GM19328 (cell line): ENCODE measurements at regions not wholly inside any gene's neighbourhood (a gene's known extent, or its start where the extent isn't known, plus 50 kb on each side); places are given as distances from the start of the nearest gene placed in this dataset.
"Not testable (repeated sequence)": the region's sequence is repeated elsewhere in the genome, so short reads cannot be mapped to it uniquely, and the experiment has no call there.

ENCODE experiments used
- ATAC-seq: cut with Tn5 transposase; IDR thresholded peaks from one replicate; pipeline ENCODE4 v1.9.1; 2021; ENCODE audit warnings: mild to moderate bottlenecking, moderate library complexity; ENCODE audit not compliant: unreplicated experiment

DNA sequence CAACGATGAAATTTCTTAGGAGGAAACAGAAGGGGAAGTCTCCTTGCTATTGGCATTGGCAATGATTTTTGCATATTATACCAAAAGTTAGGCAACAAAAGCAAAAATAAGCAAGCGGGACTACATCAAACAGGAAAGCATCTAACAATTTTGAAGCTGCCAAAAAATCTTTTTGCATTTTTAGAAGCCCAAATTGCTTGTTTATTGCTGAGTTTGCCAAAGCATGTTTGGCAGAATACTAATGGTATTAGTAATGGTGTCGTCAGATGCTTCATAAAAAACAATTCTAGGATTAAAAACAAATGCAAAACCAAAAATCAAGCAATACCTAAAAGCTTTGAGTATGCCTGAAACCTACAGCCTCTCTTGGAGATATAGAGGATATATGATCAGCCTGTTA is 80.0 kb downstream of the GALR1 start:
- ATAC-seq, result no peak

DNA sequence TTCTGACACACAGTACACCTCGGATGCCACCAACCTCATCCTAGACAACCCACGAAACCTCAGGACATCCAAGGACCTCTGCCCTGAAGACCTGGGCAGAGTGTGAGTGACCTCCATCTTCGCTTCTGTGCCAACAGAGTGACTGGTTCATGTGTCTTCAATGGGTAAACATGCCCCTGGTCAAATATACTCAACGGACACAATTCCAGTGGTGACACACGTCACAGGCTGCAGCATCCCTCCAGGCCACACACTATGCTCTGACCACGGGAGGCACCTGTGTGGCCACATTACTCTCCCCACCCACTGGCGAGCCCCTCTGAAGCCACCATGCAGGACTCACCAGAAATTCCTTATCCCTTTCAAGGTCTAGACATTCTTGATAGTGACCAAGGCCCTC is 85.2 kb downstream of the GALR1 start:
- ATAC-seq, result no peak

DNA sequence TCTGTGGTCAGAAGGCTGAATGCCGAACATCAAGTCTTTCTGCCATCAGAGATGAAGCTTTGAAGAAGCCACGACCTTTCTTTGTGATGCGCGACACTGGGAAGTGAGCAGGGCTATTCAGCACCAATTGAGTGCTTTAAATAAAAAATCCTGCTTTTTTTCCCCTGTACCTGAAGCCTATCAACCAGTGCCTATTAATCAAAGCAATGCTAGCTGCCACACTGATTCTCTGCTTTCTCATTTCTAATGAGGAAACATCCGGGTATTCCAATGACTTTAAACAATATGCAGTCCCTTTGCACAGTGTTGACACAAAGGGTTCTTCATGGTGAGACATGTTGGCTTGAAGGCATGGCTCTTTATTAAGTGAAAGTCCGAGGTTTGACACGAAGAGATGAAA is 88.0 kb downstream of the GALR1 start:
- ATAC-seq, result no peak

DNA sequence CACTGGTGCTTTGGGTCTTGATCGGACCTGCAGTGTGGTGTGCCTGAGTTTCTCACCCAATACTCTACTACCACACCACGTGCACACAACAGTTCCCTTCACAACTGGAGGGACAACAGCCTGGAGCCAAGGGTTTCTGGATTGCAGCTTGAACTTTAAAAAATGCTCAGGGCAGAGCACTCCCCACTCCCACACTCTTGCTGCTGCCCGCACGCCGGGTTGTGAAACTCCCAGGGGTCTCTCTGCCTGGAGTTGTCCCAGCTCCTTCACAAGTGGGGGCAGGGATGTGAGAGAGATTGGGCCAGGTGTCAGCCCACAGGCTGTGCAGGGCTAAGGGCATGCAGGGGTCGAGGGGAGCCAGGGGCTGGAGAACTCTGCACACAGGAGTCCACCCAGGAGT is 89.4 kb downstream of the GALR1 start:
- ATAC-seq, result no peak

DNA sequence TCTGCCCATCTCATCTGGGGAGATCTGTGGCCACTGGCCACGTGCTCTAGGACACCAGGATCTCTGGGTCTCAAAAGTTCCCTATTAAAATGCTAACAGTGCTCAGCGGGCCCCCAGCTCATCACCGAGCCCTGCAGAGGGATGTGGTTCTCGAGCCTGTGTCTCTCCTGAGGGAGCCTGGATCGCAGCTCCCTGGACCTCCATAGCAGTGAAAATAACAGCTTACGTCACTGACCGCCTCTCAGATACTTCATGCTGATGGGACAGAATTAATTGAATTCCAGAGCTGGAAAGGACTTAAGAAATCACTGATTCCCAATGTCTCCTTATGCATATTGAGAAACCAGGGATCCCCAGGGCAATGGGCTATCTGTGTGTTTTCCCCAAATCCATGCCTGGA is 90.0 kb downstream of the GALR1 start:
- ATAC-seq, result no peak

DNA sequence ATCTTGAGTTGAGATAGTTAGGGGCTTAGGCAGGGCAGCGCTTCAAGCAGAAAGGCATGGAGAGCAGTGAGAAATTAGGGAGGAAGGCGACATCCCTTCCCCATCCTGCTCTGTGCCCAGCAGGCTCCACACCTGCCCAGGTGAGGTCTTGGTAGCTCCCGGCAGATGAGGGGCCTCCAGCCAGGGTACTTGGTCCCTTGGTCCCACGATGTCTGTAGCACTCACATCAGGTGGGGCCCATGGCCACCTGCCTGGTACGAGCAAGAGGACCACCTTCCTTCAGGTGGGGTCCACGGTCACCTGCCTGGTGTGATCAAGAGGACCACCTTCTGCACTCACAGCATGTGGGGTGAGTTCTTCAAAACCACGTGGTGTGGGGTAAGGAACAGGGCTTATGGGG is 91.2 kb downstream of the GALR1 start:
- ATAC-seq, result no peak

DNA sequence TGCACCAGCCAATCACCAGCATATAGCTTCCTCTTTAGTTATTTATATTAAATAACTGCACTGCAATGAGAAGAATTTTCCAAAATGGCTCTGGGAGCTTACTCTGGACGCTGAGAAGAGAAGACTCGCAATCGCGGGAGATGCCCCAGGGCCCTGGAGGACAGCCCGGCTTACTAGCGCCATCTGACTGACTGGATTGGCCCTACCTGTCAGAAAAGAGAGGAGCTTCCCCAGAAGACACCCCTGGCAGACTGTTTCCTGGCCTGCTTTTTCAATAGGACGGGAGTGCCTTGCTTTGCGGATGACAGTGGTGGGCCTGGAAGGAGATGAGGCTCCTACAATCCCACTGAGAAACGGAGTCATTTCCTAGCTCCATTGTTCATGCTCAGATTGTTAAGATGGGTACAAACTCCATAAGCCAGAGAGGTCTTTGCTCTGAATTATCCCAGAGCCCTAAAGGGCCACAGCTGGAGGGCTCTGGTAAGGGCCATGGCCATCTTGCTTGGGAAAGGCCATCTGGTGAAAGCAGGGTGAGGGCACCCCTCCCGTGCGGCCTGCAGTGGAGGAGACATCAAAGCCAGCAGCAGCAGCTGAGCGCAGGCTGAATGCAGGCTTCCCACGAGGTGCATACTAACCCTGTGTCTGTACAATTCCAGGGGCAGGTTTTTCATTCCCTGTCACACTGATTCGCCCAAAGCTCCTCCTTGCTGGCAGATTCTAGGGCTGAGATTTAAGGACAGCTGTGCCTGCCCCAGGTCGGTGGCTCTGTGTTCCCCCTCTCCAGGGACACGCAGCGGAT is 92.1 kb downstream of the GALR1 start:
- no peak for ATAC-seq

DNA sequence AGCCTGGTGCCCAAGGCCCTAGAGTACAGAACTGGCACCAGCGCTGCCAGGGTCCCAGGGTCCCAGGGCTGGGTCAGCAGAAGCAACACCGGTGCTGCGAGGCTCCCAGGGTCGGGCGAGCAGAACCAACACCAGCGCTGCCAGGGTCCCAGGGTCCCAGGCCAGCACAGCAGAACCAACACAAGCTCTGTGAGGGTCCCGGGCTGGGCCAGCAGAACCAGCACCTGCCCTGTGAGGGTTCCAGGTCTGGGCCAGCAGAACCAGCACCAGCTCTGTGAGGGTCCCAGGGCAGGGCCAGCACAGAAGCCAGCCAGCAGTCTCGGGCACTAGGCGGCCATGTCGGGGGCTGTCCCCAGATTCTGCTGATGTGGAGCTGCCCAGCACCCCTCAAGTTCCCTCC is 93.1 kb downstream of the GALR1 start:
- no peak for ATAC-seq

DNA sequence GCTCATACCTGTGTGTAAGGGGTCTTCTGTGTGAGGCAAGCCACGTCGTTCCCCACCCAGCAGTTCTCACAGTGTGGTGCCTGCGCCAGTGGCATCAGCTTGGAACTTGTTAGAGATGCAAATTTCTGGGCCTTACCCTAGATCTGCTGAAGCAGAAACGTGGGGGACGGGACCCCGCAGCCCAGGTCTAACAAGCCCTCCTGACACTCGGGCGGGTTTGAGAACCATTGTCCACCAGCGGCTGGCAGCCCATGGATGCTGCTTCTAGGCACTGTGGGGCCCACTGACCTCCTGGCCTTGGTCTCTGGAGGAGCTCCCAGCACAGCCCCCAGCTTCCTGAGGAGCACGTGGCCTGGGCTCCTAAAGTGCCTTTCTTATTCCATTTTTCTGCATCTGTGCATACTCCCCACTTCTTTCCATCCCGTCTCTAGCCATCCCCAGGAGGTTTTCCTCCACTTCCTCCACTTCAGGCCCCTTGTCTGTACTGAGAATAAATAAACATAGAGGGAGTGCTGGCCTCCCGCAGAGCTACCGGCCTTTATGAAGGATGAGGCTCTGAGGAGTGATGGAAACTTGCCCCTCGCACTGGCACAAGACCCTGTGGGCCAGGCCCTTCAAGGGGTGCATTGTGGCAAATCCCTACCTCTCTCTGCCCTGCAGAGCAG is 94.3 kb downstream of the GALR1 start:
- ATAC-seq, result no peak

DNA sequence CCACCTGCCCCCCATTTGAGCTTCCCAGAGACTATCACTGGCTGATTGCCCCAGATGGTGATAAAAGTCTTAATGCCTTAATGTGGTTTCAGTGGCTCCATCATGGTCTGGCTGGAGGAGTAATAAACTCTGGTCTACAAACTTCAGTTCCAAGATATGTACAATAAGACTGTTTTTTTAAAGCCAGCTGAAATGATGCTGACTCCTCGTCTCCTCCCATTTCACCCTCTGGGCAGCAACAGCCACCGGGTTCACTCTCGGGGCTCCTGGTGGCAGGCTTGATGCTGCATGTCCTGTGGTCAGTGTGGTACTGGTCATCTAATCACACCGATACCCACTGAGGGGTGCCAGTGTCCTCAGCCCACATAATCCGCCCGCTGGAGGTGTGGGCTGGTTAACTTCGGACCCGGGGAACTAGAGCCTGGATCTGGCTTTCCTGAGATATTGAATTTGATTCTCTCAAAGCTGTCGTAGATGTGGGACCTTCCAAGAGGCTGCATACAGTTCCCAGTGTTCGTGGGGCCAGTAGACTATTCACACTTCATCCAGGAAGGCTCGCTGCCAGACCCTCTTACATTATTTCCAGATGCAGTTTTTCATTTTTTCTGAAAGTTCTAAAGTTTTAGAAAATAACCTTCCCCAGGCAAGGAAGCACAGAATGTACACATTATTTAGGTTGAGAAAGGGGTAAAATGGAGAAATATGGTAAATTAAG is 95.3 kb downstream of the GALR1 start:
- ATAC-seq, result no peak

DNA sequence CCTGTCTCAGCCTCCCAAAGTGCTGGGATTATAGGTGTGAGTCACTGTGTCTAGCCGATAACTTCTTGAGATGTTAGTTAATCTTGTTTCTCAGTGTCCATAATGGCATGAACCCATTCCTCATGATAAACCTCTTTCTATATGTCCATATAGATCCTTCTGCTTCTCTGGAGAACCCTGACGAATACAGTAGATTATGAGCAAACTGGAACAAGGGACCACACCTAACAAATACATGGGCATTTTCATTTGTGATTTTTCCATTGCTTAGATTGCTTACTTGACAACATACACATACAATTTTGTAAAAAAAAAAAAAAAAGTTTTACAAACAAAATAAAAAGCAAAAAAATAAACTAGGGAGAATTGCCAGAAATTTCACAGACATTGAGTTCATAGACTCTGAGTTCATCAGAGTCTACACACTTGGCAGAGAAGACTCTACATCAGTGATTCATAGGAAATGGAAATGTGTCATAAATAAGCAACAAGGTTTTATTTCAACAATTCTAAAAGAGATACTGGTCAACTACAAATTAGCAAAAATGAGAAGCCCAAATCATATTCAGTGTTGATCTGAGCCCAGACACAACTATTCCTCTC is 96.7 kb downstream of the GALR1 start:
- ATAC-seq, result no peak

DNA sequence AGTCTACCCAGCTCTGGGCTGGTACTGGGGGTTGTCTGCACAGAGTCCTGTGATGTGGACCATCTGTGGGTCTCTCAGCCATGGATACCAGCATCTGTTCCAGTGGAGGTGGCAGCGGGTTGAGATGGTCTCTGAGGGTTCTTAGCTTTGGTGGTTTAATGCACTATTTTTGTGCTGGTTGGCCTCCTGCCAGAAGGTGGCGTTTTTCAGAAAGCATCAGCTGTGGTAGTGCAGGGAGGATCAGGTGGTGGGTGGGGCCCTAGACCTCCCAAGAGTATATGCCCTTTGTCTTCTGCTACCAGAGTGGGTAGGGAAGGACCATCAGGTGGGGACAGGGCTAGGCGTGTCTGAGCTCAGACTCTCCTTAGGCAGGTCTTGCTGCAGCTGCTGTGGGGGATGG is 103.7 kb downstream of the GALR1 start:
- not testable (repeated sequence) for ATAC-seq

DNA sequence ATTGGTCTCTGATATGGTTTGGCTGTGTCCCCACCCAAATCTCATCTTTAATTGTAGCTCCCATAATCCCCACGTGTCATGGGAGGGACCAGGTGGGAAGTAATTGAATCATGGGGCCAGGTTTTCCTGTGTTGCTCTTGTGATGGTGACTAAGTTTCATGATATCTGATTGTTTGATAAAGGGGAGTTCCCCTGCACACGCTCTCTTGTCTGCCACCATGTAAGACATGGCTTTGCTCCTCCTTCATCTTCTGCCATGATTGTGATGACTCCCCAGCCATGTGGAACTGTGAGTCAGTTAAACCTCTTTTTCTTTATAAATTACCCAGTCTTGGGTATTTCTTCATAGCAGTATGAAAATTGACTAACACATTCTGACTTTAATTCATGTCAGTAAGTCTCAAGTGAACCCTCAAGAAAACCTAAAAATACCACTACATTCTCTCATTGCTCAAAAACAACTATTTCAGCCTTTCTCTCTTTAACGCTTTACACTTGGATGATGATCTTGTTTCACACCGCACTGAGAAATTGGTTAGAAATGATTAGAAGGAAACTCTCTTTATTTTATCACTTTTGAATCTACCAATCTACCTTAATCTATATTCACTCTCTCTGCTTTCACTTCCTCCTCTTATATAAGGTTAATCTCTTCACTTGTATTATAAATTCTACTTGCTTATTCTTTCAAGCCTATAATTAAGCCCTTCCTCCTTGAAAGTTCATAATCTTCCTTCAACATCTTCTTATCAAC is 110.1 kb downstream of the GALR1 start:
- no peak for ATAC-seq

DNA sequence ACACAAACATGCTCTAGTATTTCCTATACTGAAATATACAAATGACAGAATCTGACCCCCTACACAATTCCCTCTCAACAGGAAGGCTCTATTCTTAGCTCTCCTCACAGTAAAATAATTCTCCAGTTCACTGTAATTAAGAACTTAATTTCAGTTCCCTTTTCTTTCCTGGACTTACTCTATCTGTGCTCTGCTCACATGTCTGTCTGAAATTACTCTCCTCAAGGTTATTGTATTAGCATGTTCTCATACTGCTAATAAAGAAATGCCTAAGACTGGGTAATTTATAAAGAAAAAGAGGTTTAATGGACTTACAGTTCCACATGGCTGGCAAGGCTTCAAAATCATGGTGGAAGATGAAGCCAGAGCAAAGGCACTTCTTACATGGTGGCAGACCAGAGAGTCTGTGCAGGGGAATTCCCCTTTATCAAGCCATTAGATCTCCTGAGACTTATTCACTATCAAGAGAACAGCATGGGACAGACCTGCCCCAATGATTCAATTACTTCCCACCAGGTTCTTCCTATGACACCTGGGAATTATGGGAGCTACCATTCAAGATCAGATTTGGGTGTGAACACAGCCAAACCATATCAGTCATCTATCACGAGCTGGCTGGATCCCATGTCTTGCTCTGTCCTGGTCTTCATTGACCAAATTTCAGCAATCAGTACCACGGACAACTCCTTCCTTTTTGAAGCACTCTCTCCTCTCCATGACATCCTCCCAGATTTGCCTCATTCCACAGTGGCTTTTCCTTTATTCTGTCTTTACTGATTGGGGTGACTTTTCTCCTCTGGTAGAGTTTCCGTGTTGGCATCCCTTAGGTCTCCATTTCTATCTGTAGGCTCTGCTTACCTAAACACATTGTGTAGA is 110.9 kb downstream of the GALR1 start:
- ATAC-seq, result no peak

DNA sequence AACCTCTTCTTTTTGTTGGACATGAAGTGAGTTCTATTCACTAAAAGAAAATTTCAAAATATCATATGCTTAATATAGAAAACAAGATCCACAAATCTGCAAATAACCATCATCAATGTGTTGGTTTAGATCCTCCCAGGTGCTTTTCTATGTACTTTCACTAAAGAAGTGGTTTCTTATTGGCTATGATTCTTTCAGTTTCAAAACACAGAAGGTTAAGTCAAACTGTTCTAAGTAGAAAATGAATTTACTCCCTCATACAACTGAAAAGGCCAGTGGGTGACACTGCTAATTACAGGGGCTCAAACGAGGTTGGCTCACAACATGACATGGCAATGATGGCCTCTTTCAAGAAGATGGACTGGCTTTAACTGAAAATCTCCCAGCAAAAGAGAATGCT is 111.7 kb downstream of the GALR1 start:
- no peak for ATAC-seq

DNA sequence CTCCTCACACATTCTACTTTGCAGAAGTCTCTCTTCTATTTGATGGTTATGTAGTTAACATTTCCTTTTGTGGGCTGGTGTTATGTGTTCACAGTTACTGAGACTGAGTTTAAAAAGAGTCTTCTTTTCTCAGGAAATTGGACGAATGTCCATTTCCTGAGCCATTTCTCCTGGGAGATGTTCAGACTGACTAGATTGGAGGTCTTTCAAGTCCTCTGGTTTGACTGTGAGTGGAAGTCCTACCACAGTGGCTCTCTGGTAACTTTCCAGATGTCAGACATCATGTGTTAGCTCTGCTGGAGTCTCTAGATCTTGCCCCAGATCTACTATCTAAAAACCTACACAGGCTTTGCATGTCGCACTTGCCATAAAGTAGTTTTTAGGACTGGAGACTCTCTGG is 116.0 kb downstream of the GALR1 start:
- ATAC-seq, result no peak

DNA sequence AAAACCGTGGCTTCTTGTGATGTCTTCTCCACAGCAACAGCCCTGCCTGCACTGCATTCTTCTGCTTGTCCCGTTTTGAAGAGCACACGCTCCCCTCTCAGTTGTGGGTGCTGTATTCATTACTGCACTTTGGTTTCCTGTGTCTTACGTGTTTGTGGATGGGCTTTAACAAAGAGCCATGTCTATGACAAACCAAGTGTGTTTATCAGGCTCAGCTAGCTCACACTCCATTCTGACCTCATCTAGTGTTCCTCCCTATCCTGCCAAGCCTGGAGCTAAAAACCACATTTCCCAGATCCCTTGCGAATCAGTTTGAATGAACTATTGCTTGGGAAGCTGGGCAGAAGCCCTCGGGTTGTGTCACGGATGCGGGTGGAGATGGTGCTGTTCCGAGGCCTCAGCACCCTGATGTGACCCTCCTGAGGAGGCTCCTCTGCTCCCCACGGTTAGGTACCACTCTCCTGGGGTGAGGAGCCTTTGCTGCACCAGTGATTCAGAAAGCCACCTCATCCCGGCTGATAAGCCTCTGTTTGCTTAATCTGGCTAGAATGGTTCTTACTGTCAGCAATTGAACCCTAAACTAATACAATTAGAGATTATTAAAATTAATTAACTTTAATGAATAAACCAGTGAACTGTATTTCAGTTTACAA is 116.5 kb downstream of the GALR1 start:
- no peak for ATAC-seq

DNA sequence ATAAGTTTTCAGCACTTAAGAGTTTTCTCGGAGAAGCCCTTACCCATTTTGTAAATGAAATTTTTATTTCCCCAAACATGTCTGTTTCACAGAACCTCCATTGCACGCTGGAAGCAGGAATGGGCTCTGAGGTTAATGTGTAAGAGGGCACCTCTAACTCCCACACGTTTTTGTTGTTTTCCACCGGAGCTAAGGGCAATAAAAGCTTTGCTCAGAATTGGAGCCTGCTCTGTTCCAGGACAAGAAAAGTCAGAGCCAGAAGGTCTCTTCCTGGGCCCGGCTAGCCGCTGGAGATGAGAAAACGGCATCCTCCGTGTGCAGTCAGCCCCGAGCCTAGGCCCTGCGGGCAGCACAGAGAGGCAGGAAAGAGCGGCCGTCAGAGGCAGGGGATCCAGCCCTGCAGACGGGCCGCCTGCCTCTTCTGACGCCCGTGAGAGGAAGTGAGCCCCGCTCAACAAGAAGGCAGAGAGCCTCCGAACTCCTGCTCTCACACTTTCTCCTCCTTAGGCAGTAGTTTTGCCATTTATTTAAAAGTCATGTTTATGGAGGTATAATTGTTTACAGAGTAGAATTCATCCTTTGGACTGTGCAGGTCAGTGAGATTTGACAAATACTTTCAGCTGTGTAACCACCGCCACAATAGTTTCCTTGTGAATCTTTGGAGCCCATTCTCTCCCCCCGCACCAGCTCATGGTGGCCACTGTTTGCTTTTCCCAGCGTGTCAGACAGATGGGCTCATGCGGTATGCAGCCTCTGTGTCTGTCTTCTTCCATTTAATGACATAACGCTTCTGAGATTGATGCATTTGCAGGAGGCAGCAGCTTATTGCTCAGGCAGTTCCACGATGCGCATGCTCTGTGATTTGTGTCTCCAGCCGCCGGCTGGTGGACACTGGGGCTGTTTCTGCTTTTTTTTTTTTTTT is 117.3 kb downstream of the GALR1 start:
- ATAC-seq, result no peak
